OCI-LY7 (cell line): ENCODE measurements at regions not wholly inside any gene's neighbourhood (a gene's known extent, or its start where the extent isn't known, plus 50 kb on each side); places are given as distances from the start of the nearest gene placed in this dataset.

Source experiments
- BruUV-seq: library from RNA; stranded (reverse); fragments of 400-500 nt; replicated peaks from 2 replicates; lab custom pipeline; 2021; lab: Mats Ljungman, UMichigan
- CTCF ChIA-PET: fragments of 300-600 bp; sonication (Branson Sonifier 250); formaldehyde crosslinking; loops from one replicate; lab custom pipeline; 2022; ENCODE audit warnings: antibody characterized with exemption; ENCODE audit not compliant: unreplicated experiment; lab: Charles Lee
- POLR2A ChIA-PET: fragments of 300-600 bp; sonication (Branson Sonifier 250); formaldehyde crosslinking; loops from one replicate; lab custom pipeline; 2022; ENCODE audit warnings: antibody characterized with exemption; lab: Charles Lee
- DNase-seq: peaks from one replicate; pipeline ENCODE4 v3.0.0-alpha.2; 2015; ENCODE audit warnings: low spot score
- H2AFZ ChIP-seq: fragments of 200-600 bp; sonication (generic), shearing (Covaris generic); 2 replicates; pipeline ENCODE4 v1.6.1; 2014; ENCODE audit warnings: mild to moderate bottlenecking, antibody characterized with exemption, low read length, moderate library complexity
- H3K27ac ChIP-seq: fragments of 200-600 bp; sonication (generic); 2 replicates; pipeline ENCODE4 v1.5.1; 2014; ENCODE audit warnings: mixed run types, low read depth, mild to moderate bottlenecking, moderate library complexity, low read length, inconsistent platforms; ENCODE audit not compliant: poor library complexity, severe bottlenecking
- H3K36me3 ChIP-seq: fragments of 200-600 bp; sonication (generic); 2 replicates; pipeline ENCODE4 v1.6.1; 2014; ENCODE audit warnings: mild to moderate bottlenecking, antibody characterized with exemption, low read length, moderate library complexity, mixed read lengths; ENCODE audit not compliant: insufficient read depth
- H3K4me1 ChIP-seq: fragments of 200-600 bp; sonication (generic); 2 replicates; pipeline ENCODE4 v1.5.1; 2014; ENCODE audit warnings: mild to moderate bottlenecking, low read length; ENCODE audit not compliant: insufficient read depth, poor library complexity, severe bottlenecking
- H3K4me2 ChIP-seq: fragments of 200-600 bp; sonication (generic); 2 replicates; pipeline ENCODE4 v1.6.1; 2014; ENCODE audit warnings: mild to moderate bottlenecking, low read length
- H3K4me3 ChIP-seq: fragments of 200-600 bp; sonication (generic); 2 replicates; pipeline ENCODE4 v1.5.1; 2014; ENCODE audit warnings: mild to moderate bottlenecking, low read depth, low read length; ENCODE audit not compliant: poor library complexity, severe bottlenecking
- H3K79me2 ChIP-seq: fragments of 200-600 bp; sonication (generic); 2 replicates; pipeline ENCODE4 v1.6.1; 2016; ENCODE audit warnings: low read depth, mild to moderate bottlenecking, low read length, moderate library complexity, mixed read lengths; ENCODE audit not compliant: insufficient read depth
- H3K9me2 ChIP-seq: fragments of 200-600 bp; sonication (generic); 2 replicates; pipeline ENCODE4 v1.6.1; 2016; ENCODE audit warnings: mild to moderate bottlenecking, low read length, mixed read lengths; ENCODE audit not compliant: insufficient read depth
- H3K9me3 ChIP-seq: fragments of 200-600 bp; sonication (generic); 2 replicates; pipeline ENCODE4 v1.6.1; 2014; ENCODE audit warnings: mild to moderate bottlenecking, mixed run types, low read length, mixed read lengths
- H4K20me1 ChIP-seq: fragments of 200-600 bp; sonication (generic); 2 replicates; pipeline ENCODE4 v1.6.1; 2014; ENCODE audit warnings: mild to moderate bottlenecking, antibody characterized with exemption, low read length, moderate library complexity, mixed read lengths; ENCODE audit not compliant: insufficient read depth
- EZH2phosphoT487 ChIP-seq: fragments of 200-600 bp; sonication (generic); IDR thresholded peaks from 2 replicates; pipeline ENCODE4 v1.6.1; 2018; ENCODE audit warnings: low read depth, borderline replicate concordance, mild to moderate bottlenecking, mixed run types, antibody characterized with exemption, low read length, moderate library complexity, mixed read lengths
- intact Hi-C: fragments of 100-400 bp; cut with micrococcal nuclease; formaldehyde crosslinking; loops from one replicate; pipeline ENCODE4 v1.10.0; 2022; ENCODE audit not compliant: unreplicated experiment
- TF ChIP-seq, protein P1 (sequence below): fragments of 200-600 bp; sonication (generic); conservative IDR thresholded peaks from 2 replicates; pipeline ENCODE4 v1.5.1; 2014; ENCODE audit warnings: mild to moderate bottlenecking, antibody characterized with exemption, low read length, moderate library complexity, mixed read lengths

DNA sequence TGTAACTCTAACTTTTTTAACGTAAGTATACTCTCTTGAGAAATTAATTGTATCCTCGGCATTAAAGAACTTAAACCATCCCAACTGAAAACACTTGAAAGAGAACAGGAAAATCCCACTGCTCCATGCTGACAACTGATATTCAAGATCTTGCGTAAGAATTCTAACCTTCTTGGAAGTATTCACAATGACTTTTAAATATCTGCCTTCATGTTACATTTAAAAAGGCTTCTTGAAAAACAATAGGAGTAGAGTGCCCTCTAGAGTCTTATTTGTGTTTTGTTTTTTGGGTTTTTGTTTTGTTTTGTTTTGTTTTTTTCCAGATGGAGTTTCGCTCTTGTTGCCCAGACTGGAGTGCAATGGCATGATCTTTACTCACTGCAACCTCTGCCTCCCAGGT lies 65.4 kb upstream of the DNAJC10 start:
- intact Hi-C loops = no loop called here
- H3K79me2 ChIP-seq = no peaks in the 10 kb centered on the region
- peak overlapping the region; percentile 63; the same call in 1 of the 2 replicates for H2AFZ ChIP-seq
- POLR2A ChIA-PET = interaction anchor here (1.4 kb wide), 1 partner anchor 11 kb away, joined by 6 read pairs; no protein-coding TSS in a partner anchor
- H3K4me3 ChIP-seq = no peak overlapping the region
- CTCF ChIA-PET = no interaction called here
- H3K9me2 ChIP-seq = no peaks in the 10 kb centered on the region
- peak overlapping the region; percentile 43; the same call in 1 of the 2 replicates for H3K4me2 ChIP-seq
- BruUV-seq = no TSS peak
- H3K27ac ChIP-seq = no peak overlapping the region
- no peaks in the 10 kb centered on the region for H4K20me1 ChIP-seq
- no peaks in the 10 kb centered on the region for H3K4me1 ChIP-seq
- no peaks in the 10 kb centered on the region for H3K9me3 ChIP-seq
- H3K36me3 ChIP-seq = no peaks in the 10 kb centered on the region
- DNase-seq = peak; percentile 36
- TF ChIP-seq, protein P1, sequence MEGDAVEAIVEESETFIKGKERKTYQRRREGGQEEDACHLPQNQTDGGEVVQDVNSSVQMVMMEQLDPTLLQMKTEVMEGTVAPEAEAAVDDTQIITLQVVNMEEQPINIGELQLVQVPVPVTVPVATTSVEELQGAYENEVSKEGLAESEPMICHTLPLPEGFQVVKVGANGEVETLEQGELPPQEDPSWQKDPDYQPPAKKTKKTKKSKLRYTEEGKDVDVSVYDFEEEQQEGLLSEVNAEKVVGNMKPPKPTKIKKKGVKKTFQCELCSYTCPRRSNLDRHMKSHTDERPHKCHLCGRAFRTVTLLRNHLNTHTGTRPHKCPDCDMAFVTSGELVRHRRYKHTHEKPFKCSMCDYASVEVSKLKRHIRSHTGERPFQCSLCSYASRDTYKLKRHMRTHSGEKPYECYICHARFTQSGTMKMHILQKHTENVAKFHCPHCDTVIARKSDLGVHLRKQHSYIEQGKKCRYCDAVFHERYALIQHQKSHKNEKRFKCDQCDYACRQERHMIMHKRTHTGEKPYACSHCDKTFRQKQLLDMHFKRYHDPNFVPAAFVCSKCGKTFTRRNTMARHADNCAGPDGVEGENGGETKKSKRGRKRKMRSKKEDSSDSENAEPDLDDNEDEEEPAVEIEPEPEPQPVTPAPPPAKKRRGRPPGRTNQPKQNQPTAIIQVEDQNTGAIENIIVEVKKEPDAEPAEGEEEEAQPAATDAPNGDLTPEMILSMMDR = peak; percentile 76
- TF ChIP-seq EZH2phosphoT487 = no peak

DNA sequence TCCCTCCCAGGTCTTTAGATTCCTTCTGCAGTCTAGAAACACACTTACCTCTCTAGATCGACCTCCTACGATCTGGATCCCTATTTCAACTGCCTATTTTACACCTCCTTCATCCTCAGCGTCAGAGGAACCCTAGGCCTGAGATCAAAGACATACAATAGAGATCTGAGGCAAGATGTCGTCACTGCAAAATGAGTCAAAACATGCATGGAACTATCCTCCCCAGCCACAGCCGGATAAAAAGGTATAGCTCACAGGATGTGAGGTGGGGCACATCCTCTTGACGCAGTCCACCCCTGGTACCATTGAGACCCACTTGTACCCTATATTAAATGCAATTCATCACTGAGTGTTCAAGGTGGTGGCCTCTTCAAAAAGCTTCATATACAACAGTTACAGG lies 63.7 kb upstream of the DNAJC10 start:
- intact Hi-C loops = no loop called here

DNA sequence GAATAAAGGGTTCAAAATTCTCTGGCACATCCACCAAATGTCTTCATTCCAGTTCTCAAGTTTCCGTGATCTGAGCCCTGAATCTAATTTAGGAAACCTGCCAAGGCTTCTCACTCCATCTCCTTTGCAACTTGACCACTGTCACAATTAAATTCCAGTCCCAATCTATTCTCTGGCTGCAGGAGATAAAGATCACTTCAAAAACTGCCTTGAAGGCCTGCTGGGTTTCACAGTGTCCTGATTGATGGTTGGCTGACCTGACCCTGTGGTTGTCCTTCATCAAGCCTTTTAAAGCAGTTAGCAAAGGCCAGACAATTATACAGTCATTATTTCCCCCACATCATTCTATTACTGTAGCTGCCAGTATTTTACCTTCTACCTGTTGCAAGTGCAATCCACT lies 60.3 kb upstream of the DNAJC10 start:
- Histone ChIP-seq H3K27ac (no peak overlapping the region), H3K36me3 (no peaks in the 10 kb centered on the region), H2AFZ (no peak overlapping the region), H3K9me2 (no peaks in the 10 kb centered on the region), H3K79me2 (no peaks in the 10 kb centered on the region), H3K4me2 (no peak overlapping the region), H3K9me3 (no peaks in the 10 kb centered on the region), H4K20me1 (no peaks in the 10 kb centered on the region), H3K4me1 (no peaks in the 10 kb centered on the region), H3K4me3 (no peak overlapping the region)
- DNase-seq = no peak
- no peak for TF ChIP-seq EZH2phosphoT487
- TF ChIP-seq, protein P1 = no peak
- ChIA-PET POLR2A (no interaction called here), CTCF (no interaction called here)
- BruUV-seq = no TSS peak
- intact Hi-C loops = no loop called here

More for the DNA sequence above, 63.7 kb upstream of the DNAJC10 start:
- no peak for DNase-seq
- ChIA-PET POLR2A (interaction anchor here (0.6 to 1.4 kb wide), 5 partner anchors 9 to 566 kb away, joined by 3 to 6 read pairs (median 4); no protein-coding TSS in a partner anchor), CTCF (interaction anchor here (1.3 to 1.5 kb wide), 2 partner anchors 14 to 412 kb away, joined by 3 read pairs; no protein-coding TSS in a partner anchor)
- TF ChIP-seq, protein P1 = no peak
- no peak for TF ChIP-seq EZH2phosphoT487
- no peaks in the 10 kb centered on the region for H3K4me1 ChIP-seq
- H4K20me1 ChIP-seq = no peaks in the 10 kb centered on the region
- H3K27ac ChIP-seq = no peak overlapping the region
- no peaks in the 10 kb centered on the region for H3K36me3 ChIP-seq
- H3K4me3 ChIP-seq = no peak overlapping the region
- H3K79me2 ChIP-seq = no peaks in the 10 kb centered on the region
- no TSS peak for BruUV-seq
- no peak overlapping the region for H2AFZ ChIP-seq
- H3K9me2 ChIP-seq = no peaks in the 10 kb centered on the region
- no peaks in the 10 kb centered on the region for H3K9me3 ChIP-seq
- H3K4me2 ChIP-seq = no peak overlapping the region
